ENCODE measurements at regions not wholly inside any gene's neighbourhood (a gene's known extent, or its start where the extent isn't known, plus 50 kb on each side); places are given as distances from the start of the nearest gene placed in this dataset.

- TF ChIP-seq POLR2AphosphoS5 (IDR thresholded peaks at IDR 0.05; ENCODE audit: borderline replicate concordance, low read depth, low read length): no peak
- TF ChIP-seq EZH2 (IDR thresholded peaks at IDR 0.05): no peak
- TF ChIP-seq FOXP2 (optimal IDR thresholded peaks at IDR 0.05; ENCODE audit: control extremely low read depth, extremely low read length, insufficient read depth): no peak
These were observed 182.7 kb upstream of the EEA1 start for GRCh38 chr12:93111773-93112172.
